ENCODE measurements at regions not wholly inside any gene's neighbourhood (a gene's known extent, or its start where the extent isn't known, plus 50 kb on each side); places are given as distances from the start of the nearest gene placed in this dataset.

- DNase-seq (ENCODE audit: extremely low read depth, low read depth), result no peak
- TF ChIP-seq, protein P1, sequence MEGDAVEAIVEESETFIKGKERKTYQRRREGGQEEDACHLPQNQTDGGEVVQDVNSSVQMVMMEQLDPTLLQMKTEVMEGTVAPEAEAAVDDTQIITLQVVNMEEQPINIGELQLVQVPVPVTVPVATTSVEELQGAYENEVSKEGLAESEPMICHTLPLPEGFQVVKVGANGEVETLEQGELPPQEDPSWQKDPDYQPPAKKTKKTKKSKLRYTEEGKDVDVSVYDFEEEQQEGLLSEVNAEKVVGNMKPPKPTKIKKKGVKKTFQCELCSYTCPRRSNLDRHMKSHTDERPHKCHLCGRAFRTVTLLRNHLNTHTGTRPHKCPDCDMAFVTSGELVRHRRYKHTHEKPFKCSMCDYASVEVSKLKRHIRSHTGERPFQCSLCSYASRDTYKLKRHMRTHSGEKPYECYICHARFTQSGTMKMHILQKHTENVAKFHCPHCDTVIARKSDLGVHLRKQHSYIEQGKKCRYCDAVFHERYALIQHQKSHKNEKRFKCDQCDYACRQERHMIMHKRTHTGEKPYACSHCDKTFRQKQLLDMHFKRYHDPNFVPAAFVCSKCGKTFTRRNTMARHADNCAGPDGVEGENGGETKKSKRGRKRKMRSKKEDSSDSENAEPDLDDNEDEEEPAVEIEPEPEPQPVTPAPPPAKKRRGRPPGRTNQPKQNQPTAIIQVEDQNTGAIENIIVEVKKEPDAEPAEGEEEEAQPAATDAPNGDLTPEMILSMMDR (IDR thresholded peaks at IDR 0.05; ENCODE audit: low read depth, low read length), result no peak
Measured at GRCh38 chr15:93250950-93251349, 161.9 kb upstream of the RGMA start.

GRCh38 chr15:93250209-93250608 lies 161.2 kb upstream of the RGMA start:
- TF ChIP-seq, protein P1 (IDR thresholded peaks at IDR 0.05; ENCODE audit: low read depth, low read length), result no peak
- DNase-seq (ENCODE audit: extremely low read depth, low read depth), result no peak

DNA sequence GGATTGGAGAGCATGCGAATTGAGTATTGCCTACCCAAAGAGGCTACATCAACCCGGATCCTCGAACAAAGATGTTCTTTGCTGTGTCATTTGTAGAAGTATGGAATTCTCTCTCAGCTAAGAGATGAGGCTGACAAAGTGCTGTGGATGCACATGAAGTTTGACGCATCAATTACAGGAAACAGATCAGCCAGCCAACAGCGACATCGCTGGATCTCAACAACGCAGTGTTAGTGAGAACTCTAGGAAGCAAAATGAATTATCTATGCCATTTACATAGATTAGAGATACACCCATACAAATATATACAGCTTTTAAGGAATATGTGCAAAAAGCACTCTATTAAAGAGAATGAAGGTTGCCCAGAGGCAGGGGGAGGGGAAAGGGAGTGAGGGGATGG lies 160.6 kb upstream of the RGMA start:
- TF ChIP-seq, protein P1 (IDR thresholded peaks at IDR 0.05; ENCODE audit: low read depth, low read length), result no peak
- DNase-seq (ENCODE audit: extremely low read depth, low read depth), result no peak

DNA sequence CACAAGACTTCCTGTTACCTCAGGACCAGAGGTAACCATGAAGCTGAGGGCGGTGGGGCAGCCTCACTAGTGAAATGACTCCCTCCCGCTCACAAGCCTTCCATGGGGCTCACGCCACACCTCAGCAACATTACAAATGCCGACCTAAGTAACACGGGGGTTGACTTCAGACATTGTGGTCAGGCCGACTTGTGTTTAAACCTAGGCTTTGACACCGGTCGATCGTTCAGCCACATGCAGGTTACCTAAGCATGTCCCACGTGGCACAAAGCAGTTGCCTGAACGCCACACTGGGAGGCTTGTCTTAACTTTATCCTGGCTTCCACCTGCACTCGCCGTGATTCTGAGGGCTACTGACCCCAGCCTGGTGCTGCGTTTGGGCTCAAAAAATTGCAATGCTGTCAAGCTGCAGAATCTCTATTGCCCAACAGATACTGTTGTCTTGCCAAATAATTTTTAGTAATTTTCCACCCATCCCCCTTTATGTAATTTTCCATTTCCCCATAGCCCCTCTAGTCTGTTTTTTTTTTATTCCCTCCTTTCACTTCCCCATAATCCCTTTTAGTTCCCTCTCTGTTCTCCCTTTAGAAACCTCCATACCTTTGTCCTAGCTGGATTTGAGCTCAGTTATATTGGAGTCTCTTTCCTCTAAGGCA lies 158.6 kb upstream of the RGMA start:
- TF ChIP-seq, protein P1 (IDR thresholded peaks at IDR 0.05; ENCODE audit: low read depth, low read length), result no peak
- DNase-seq (ENCODE audit: extremely low read depth, low read depth), result no peak

DNA sequence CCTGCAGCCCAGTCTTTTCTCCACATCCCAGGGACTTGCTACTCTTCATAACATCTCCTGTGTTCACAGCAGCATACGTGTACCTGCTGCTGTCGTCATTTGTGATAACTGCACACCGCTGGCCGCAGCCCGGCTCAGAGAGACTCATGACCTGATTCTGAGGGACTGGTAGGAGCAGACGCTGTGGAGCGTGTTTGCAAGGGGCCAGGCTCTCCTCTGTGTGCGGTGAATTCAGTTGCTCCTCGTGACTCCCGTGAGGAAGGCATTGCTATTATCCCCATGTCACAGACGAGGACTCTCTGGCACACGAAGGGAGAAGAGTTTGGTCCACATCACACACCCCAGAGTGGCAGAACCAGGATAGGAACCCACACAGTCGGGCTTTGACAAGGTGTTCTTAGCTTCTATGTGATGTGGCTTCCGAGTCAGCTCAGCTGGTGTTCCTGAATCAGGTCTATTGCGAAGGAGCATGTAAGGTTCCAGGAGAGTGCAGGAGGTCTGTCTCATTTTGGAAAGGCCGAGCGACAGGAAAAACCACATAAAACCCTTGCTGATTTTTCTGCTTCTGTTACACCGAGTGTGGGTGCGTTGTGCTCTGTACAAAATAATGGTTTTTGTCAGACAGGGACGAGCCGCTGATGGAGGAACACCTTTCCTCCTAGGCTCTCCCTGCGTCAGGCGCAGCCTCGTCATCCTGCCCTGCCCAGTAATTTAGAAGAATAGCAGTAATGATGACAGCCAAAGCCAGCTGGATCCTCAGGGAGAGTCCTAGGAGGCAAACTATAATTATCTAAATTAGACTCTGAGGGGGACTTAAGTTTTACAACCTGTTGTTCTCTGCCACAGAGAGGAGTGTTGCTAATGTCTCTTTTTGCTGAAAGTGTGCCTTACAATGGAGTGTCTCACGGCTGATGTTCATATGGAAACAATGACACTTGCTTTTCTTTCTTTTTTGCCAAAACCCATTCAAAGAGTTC lies 157.5 kb upstream of the RGMA start:
- no peak for DNase-seq (ENCODE audit: extremely low read depth, low read depth)
- TF ChIP-seq, protein P1 (IDR thresholded peaks at IDR 0.05; ENCODE audit: low read depth, low read length), result no peak

- TF ChIP-seq, protein P1 (IDR thresholded peaks at IDR 0.05; ENCODE audit: low read depth, low read length), result no peak
- no peak for DNase-seq (ENCODE audit: extremely low read depth, low read depth)
Measured at GRCh38 chr15:93245661-93246042, 156.6 kb upstream of the RGMA start.

All from AG09319 (cell line).